Astrocyte (in vitro differentiated cells and primary cell): ENCODE measurements at regions not wholly inside any gene's neighbourhood (a gene's known extent, or its start where the extent isn't known, plus 50 kb on each side); places are given as distances from the start of the nearest gene placed in this dataset.

ENCODE experiments used
- DNase-seq: peaks from one replicate; pipeline ENCODE4 v3.0.0-alpha.2; 2010; ENCODE audit warnings: low read depth
- FAIRE-seq: peaks from 2 replicates; lab custom pipeline; 2011; peaks lifted over from hg19 to GRCh38; lab: Jason Lieb, UNC
- H2AFZ ChIP-seq: 2 replicates; pipeline ENCODE4 v1.6.0; 2012; ENCODE audit warnings: low read depth, low read length, inconsistent platforms
- H3K27ac ChIP-seq: 2 replicates; pipeline ENCODE4 v1.5.1; 2011; ENCODE audit warnings: low read depth, low read length, inconsistent platforms
- H3K27me3 ChIP-seq: 2 replicates; pipeline ENCODE4 v1.6.0; 2011; ENCODE audit warnings: low read length, inconsistent platforms; ENCODE audit not compliant: insufficient read depth
- H3K36me3 ChIP-seq: 2 replicates; pipeline ENCODE4 v1.5.1; 2011; ENCODE audit warnings: low read length, inconsistent platforms; ENCODE audit not compliant: insufficient read depth
- H3K4me1 ChIP-seq: 2 replicates; pipeline ENCODE4 v1.5.1; 2011; ENCODE audit warnings: low read length, inconsistent platforms; ENCODE audit not compliant: insufficient read depth
- H3K4me2 ChIP-seq: 2 replicates; pipeline ENCODE4 v1.6.0; 2012; ENCODE audit warnings: low read length, inconsistent platforms
- H3K4me3 ChIP-seq: 2 replicates; pipeline ENCODE4 v1.5.1; 2011; ENCODE audit warnings: low read depth, mild to moderate bottlenecking, low read length, inconsistent platforms; ENCODE audit not compliant: insufficient read depth
- H3K79me2 ChIP-seq: 2 replicates; pipeline ENCODE4 v1.6.0; 2012; ENCODE audit warnings: mild to moderate bottlenecking, low read length, inconsistent platforms; ENCODE audit not compliant: insufficient read depth
- H3K9ac ChIP-seq: 2 replicates; pipeline ENCODE4 v1.6.0; 2012; ENCODE audit warnings: mild to moderate bottlenecking, low read length, inconsistent platforms
- H3K9me3 ChIP-seq: 2 replicates; pipeline ENCODE4 v1.5.1; 2012; ENCODE audit warnings: low read depth, mild to moderate bottlenecking, low read length, inconsistent platforms; ENCODE audit not compliant: insufficient read depth
- H4K20me1 ChIP-seq: 2 replicates; pipeline ENCODE4 v1.6.0; 2012; ENCODE audit warnings: low read length, inconsistent platforms; ENCODE audit not compliant: insufficient read depth
- H3K27ac Mint-ChIP-seq: one replicate; pipeline ENCODE4 v1.8.0; 2021; ENCODE audit warnings: mild to moderate bottlenecking, mixed read lengths; ENCODE audit not compliant: unreplicated experiment
- H3K27me3 Mint-ChIP-seq: one replicate; pipeline ENCODE4 v1.8.0; 2021; ENCODE audit warnings: low read depth, mixed read lengths; ENCODE audit not compliant: unreplicated experiment
- H3K36me3 Mint-ChIP-seq: one replicate; pipeline ENCODE4 v1.8.0; 2021; ENCODE audit warnings: low read depth, mixed read lengths; ENCODE audit not compliant: unreplicated experiment
- H3K4me1 Mint-ChIP-seq: one replicate; pipeline ENCODE4 v1.8.0; 2021; ENCODE audit warnings: low read depth, mixed read lengths; ENCODE audit not compliant: unreplicated experiment
- H3K4me3 Mint-ChIP-seq: one replicate; pipeline ENCODE4 v1.8.0; 2021; ENCODE audit warnings: mild to moderate bottlenecking, moderate library complexity, mixed read lengths; ENCODE audit not compliant: unreplicated experiment
- H3K9me3 Mint-ChIP-seq: one replicate; pipeline ENCODE4 v1.8.0; 2021; ENCODE audit warnings: mild to moderate bottlenecking, mixed read lengths; ENCODE audit not compliant: unreplicated experiment
- EZH2 ChIP-seq: IDR thresholded peaks from 2 replicates; pipeline ENCODE4 v1.6.1; 2012; ENCODE audit warnings: mild to moderate bottlenecking, low read length, inconsistent platforms; ENCODE audit not compliant: insufficient read depth
- TF ChIP-seq, protein P1 (sequence below): IDR thresholded peaks from 2 replicates; pipeline ENCODE4 v1.5.1; 2011; ENCODE audit warnings: low read depth, mild to moderate bottlenecking, inconsistent platforms, low read length, moderate library complexity; ENCODE audit not compliant: insufficient read depth

DNA sequence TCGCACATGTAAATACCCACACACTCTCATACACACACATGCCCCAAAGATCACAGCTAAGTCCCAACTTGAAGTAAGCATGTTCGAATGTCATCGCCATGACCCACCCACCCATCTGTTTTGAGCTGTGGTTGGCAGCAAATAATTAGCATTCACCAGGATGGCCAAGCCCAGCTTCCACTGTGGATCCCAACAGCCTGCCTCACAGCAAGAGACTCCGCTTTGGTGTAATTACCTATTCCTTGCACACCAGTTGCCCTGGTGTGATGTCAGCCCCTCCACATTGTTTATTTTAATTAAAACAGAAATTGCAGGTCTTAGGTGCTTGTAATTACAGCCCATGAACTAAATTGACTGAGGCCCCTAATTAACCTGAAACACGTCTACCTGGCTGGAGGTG lies 81.1 kb downstream of the MAFB start:
- H3K4me1 ChIP-seq: no peaks in the 10 kb centered on the region
- TF ChIP-seq, protein P1, sequence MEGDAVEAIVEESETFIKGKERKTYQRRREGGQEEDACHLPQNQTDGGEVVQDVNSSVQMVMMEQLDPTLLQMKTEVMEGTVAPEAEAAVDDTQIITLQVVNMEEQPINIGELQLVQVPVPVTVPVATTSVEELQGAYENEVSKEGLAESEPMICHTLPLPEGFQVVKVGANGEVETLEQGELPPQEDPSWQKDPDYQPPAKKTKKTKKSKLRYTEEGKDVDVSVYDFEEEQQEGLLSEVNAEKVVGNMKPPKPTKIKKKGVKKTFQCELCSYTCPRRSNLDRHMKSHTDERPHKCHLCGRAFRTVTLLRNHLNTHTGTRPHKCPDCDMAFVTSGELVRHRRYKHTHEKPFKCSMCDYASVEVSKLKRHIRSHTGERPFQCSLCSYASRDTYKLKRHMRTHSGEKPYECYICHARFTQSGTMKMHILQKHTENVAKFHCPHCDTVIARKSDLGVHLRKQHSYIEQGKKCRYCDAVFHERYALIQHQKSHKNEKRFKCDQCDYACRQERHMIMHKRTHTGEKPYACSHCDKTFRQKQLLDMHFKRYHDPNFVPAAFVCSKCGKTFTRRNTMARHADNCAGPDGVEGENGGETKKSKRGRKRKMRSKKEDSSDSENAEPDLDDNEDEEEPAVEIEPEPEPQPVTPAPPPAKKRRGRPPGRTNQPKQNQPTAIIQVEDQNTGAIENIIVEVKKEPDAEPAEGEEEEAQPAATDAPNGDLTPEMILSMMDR: no peak
- no peak for TF ChIP-seq EZH2
- H3K4me3 ChIP-seq: no peak overlapping the region
- DNase-seq: no peak
- no peak overlapping the region for H3K9ac ChIP-seq
- H3K27me3 Mint-ChIP-seq: peaks cover 36% of the 10 kb centered on the region
- H3K27me3 ChIP-seq: peaks cover 2% of the 10 kb centered on the region
- H2AFZ ChIP-seq: no peak overlapping the region
- no peaks in the 10 kb centered on the region for H3K9me3 ChIP-seq
- no peaks in the 10 kb centered on the region for H3K79me2 ChIP-seq
- no peak overlapping the region for H3K27ac Mint-ChIP-seq
- H4K20me1 ChIP-seq: no peaks in the 10 kb centered on the region
- H3K4me1 Mint-ChIP-seq: no peaks in the 10 kb centered on the region
- no peaks in the 10 kb centered on the region for H3K36me3 ChIP-seq
- FAIRE-seq: no peak
- H3K4me2 ChIP-seq: no peak overlapping the region
- no peaks in the 10 kb centered on the region for H3K9me3 Mint-ChIP-seq
- no peak overlapping the region for H3K27ac ChIP-seq
- H3K4me3 Mint-ChIP-seq: no peak overlapping the region
- H3K36me3 Mint-ChIP-seq: no peaks in the 10 kb centered on the region

DNA sequence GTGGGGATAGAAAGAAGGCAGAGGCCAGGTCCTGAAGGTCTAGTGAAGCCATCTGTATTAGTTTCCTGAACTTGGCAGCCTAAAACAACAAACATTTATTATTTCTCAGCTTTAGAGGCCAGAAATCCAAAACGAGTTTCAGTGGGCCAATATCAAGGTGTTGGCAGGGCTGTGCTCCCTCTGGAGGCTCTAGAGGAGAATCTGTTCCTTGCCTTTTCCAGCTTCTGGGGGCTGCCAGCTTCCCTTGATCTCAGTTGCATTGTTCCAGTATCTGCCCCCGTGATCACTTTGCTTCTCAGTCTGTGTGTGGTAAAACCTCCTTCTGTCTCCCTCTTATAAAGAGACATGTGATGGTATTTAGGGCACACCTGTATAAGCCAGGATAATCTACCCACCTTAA lies 82.4 kb downstream of the MAFB start:
- H3K4me1 Mint-ChIP-seq: no peaks in the 10 kb centered on the region
- no peak overlapping the region for H3K27ac Mint-ChIP-seq
- Histone ChIP-seq H3K27me3 (peaks cover 2% of the 10 kb centered on the region), H3K27ac (no peak overlapping the region), H3K9ac (no peak overlapping the region), H2AFZ (no peak overlapping the region), H3K4me1 (no peaks in the 10 kb centered on the region), H3K4me3 (no peak overlapping the region), H4K20me1 (no peaks in the 10 kb centered on the region), H3K36me3 (no peaks in the 10 kb centered on the region), H3K4me2 (no peak overlapping the region), H3K9me3 (no peaks in the 10 kb centered on the region), H3K79me2 (no peaks in the 10 kb centered on the region)
- no peak overlapping the region for H3K4me3 Mint-ChIP-seq
- TF ChIP-seq EZH2: no peak
- TF ChIP-seq, protein P1: no peak
- no peaks in the 10 kb centered on the region for H3K36me3 Mint-ChIP-seq
- FAIRE-seq (no peak), DNase-seq (no peak)
- H3K27me3 Mint-ChIP-seq: peaks cover 38% of the 10 kb centered on the region
- no peaks in the 10 kb centered on the region for H3K9me3 Mint-ChIP-seq

DNA sequence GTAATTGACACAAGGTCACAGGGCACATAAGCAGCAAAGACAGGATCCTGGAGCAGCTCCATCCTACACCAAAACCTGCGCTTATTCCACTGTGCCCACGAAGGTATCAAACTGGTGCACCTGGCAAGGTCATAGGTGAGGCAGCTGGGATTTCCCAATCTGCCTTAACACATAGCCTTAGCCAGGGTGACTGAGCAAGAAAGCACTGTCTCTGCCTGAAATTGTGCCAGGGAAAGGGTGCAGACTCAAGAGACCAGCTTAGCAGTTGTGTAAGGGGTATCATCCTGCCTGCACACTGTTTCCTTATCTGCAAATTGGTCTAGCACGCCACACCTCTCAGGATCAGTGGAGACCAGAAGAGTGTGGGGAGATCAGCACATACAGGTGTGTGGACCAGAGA lies 82.8 kb downstream of the MAFB start:
- H3K4me2 ChIP-seq: no peak overlapping the region
- peaks cover under 1% of the 10 kb centered on the region for H3K4me1 Mint-ChIP-seq
- no peaks in the 10 kb centered on the region for H4K20me1 ChIP-seq
- H2AFZ ChIP-seq: no peak overlapping the region
- H3K9ac ChIP-seq: no peak overlapping the region
- no peaks in the 10 kb centered on the region for H3K79me2 ChIP-seq
- FAIRE-seq: no peak
- no peak overlapping the region for H3K4me3 Mint-ChIP-seq
- no peak for DNase-seq
- no peaks in the 10 kb centered on the region for H3K36me3 ChIP-seq
- H3K36me3 Mint-ChIP-seq: no peaks in the 10 kb centered on the region
- H3K27ac ChIP-seq: no peak overlapping the region
- no peaks in the 10 kb centered on the region for H3K4me1 ChIP-seq
- no peaks in the 10 kb centered on the region for H3K9me3 Mint-ChIP-seq
- no peak overlapping the region for H3K4me3 ChIP-seq
- TF ChIP-seq EZH2: no peak
- TF ChIP-seq, protein P1: no peak
- no peak overlapping the region for H3K27ac Mint-ChIP-seq
- no peaks in the 10 kb centered on the region for H3K9me3 ChIP-seq
- H3K27me3 ChIP-seq: peaks cover 2% of the 10 kb centered on the region
- peaks cover 38% of the 10 kb centered on the region for H3K27me3 Mint-ChIP-seq
